Suprapubic skin (tissue), 4 donors: ENCODE measurements at regions not wholly inside any gene's neighbourhood (a gene's known extent, or its start where the extent isn't known, plus 50 kb on each side); places are given as distances from the start of the nearest gene placed in this dataset.

Experiments used
- EP300 ChIP-seq: sonication (generic); formaldehyde crosslinking; IDR thresholded peaks from one replicate; pipeline ENCODE4 v1.6.1; 2017; ENCODE audit warnings: antibody characterized with exemption
- POLR2A ChIP-seq, 2 donors: fragments of 450-650 bp; IDR thresholded peaks; one replicate each; pipeline ENCODE4 v1.6.1; 2017; ENCODE audit warnings: antibody characterized with exemption in 2 of 2, mild to moderate bottlenecking in 2 of 2, moderate library complexity in 2 of 2
- POLR2AphosphoS5 ChIP-seq, 3 donors: sonication (generic); formaldehyde crosslinking; IDR thresholded peaks; one replicate each; pipeline ENCODE4 v1.6.1; 2017; ENCODE audit warnings: antibody characterized with exemption in 3 of 3
- TF ChIP-seq, protein P1 (sequence below), 2 donors: fragments of 200-600 bp in 1 of 2; fragments of 450-650 bp in 1 of 2; sonication (generic) in 1 of 2; IDR thresholded peaks; one replicate each; pipeline ENCODE4 v1.5.1; 2016 to 2019; ENCODE audit warnings: antibody characterized with exemption in 2 of 2, mild to moderate bottlenecking in 1 of 2, moderate library complexity in 1 of 2

DNA sequence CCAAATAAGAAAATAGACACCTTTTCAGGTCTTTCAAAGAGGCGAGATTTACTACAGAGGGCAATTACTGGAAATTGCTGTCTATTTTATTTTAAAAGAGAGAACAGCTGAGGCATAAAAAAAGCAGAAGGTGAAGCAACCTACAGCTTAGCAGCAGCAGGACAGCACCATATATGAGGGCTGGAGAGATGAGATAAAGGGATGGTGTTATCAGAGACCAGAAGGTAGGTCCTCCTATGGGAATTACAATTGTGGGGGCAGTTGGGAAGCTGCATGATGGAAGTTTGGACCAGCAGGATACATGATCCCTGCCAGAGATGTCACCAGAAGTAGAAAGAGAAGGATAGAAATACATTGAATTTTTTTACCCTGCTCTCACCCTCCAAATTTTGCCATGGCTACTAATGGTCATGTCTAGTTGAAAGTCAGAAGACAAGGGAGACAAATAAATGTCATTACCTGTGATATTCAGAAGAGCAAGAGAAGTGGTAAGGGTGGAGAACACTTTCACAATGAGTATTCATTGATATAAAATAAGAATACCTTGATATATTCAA, 77.2 kb upstream of the CALCR start:
- TF ChIP-seq, protein P1, sequence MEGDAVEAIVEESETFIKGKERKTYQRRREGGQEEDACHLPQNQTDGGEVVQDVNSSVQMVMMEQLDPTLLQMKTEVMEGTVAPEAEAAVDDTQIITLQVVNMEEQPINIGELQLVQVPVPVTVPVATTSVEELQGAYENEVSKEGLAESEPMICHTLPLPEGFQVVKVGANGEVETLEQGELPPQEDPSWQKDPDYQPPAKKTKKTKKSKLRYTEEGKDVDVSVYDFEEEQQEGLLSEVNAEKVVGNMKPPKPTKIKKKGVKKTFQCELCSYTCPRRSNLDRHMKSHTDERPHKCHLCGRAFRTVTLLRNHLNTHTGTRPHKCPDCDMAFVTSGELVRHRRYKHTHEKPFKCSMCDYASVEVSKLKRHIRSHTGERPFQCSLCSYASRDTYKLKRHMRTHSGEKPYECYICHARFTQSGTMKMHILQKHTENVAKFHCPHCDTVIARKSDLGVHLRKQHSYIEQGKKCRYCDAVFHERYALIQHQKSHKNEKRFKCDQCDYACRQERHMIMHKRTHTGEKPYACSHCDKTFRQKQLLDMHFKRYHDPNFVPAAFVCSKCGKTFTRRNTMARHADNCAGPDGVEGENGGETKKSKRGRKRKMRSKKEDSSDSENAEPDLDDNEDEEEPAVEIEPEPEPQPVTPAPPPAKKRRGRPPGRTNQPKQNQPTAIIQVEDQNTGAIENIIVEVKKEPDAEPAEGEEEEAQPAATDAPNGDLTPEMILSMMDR (IDR thresholded peaks at IDR 0.05): no peak
- no peak for TF ChIP-seq POLR2A (IDR thresholded peaks at IDR 0.05)
- TF ChIP-seq POLR2AphosphoS5 (IDR thresholded peaks at IDR 0.05): no peak
- TF ChIP-seq EP300: no peak
